HepG2 (cell line): ENCODE measurements at regions not wholly inside any gene's neighbourhood (a gene's known extent, or its start where the extent isn't known, plus 50 kb on each side); places are given as distances from the start of the nearest gene placed in this dataset.

Experiments used
- ATAC-seq: fragments of 200-7000 bp; cut with Tn5 transposase; 3 replicates; pipeline ENCODE4 v1.9.1; 2020; ENCODE audit warnings: mild to moderate bottlenecking, moderate library complexity
- BruUV-seq: library from RNA; stranded (reverse); fragments of 400-500 nt; replicated peaks from 2 replicates; lab custom pipeline; 2021; lab: Mats Ljungman, UMichigan
- CTCF ChIA-PET: fragments of 300-600 bp; formaldehyde crosslinking; extraction: SDS; loops from one replicate; lab custom pipeline; 2021; ENCODE audit warnings: low total read pairs, inconsistent platforms, low intra/inter-chr PET ratio; lab: Yijun Ruan, JAX
- POLR2A ChIA-PET: fragments of 350-600 bp; sonication (Branson Sonifier 250); formaldehyde crosslinking; loops from one replicate; lab custom pipeline; 2020; ENCODE audit warnings: antibody characterized with exemption, inconsistent platforms; lab: Yijun Ruan, JAX
- DNase-seq: peaks from one replicate; pipeline ENCODE4 v3.0.0-alpha.2; 2015; ENCODE audit warnings: low spot score
- FAIRE-seq: peaks from 3 replicates; lab custom pipeline; 2011; peaks lifted over from hg19 to GRCh38; lab: Jason Lieb, UNC
- H2AFZ ChIP-seq: one replicate; pipeline ENCODE4 v1.6.1; 2011; ENCODE audit warnings: low read length, inconsistent platforms
- H3K27ac ChIP-seq: fragments of 300-600 bp; 3 replicates; pipeline ENCODE4 v1.8.0; 2011; ENCODE audit warnings: mixed run types, mild to moderate bottlenecking, mixed read lengths, low read length, inconsistent platforms; ENCODE audit not compliant: insufficient read depth; ENCODE audit errors: extremely low read length
- H3K27me3 ChIP-seq, 2 experiments: fragments of 200-600 bp in 1 of 2; 2 replicates in 1 of 2; 3 replicates in 1 of 2; pipeline versions ENCODE4 v1.6.0 to v1.8.0; 2011; ENCODE audit warnings: low read length in 2 of 2, mild to moderate bottlenecking in 2 of 2, moderate library complexity in 2 of 2, inconsistent platforms in 1 of 2; ENCODE audit not compliant: insufficient read depth in 2 of 2, control insufficient read depth in 1 of 2
- H3K36me3 ChIP-seq, 2 experiments: fragments of 200-600 bp in 1 of 2; replicated peaks in 1 of 2; 2 replicates in 1 of 2; 3 replicates in 1 of 2; pipeline versions ENCODE4 v1.5.1 to v1.8.0; 2011; ENCODE audit warnings: low read length in 2 of 2, inconsistent platforms in 1 of 2; ENCODE audit not compliant: insufficient read depth in 2 of 2, control insufficient read depth in 1 of 2
- H3K4me1 ChIP-seq: 2 replicates; pipeline ENCODE4 v1.5.1; 2012; ENCODE audit warnings: low read length, inconsistent platforms; ENCODE audit not compliant: insufficient read depth
- H3K4me2 ChIP-seq: 2 replicates; pipeline ENCODE4 v1.6.0; 2011; ENCODE audit warnings: low read depth, low read length, inconsistent platforms
- H3K4me3 ChIP-seq, 3 experiments: fragments of 200-600 bp in 1 of 3; sonication (generic), shearing (Covaris generic) in 1 of 3; replicated peaks in 1 of 3; 2 replicates each; pipeline ENCODE4 v1.5.1; 2011 to 2016; ENCODE audit warnings: low read length in 3 of 3, inconsistent platforms in 2 of 3, low read depth in 2 of 3, mild to moderate bottlenecking in 2 of 3, control low read depth in 1 of 3, mixed read lengths in 1 of 3; ENCODE audit not compliant: insufficient read depth in 1 of 3
- H3K79me2 ChIP-seq: one replicate; pipeline ENCODE4 v1.6.1; 2011; ENCODE audit warnings: low read length, inconsistent platforms; ENCODE audit not compliant: insufficient read depth
- H3K9ac ChIP-seq: 2 replicates; pipeline ENCODE4 v1.6.0; 2011; ENCODE audit warnings: mild to moderate bottlenecking, low read depth, low read length, inconsistent platforms; ENCODE audit not compliant: insufficient read depth
- H3K9me3 ChIP-seq: 2 replicates; pipeline ENCODE4 v1.5.1; 2012; ENCODE audit warnings: mild to moderate bottlenecking, low read length
- H4K20me1 ChIP-seq: 2 replicates; pipeline ENCODE4 v1.6.0; 2011; ENCODE audit warnings: inconsistent platforms, mild to moderate bottlenecking, low read length, moderate library complexity; ENCODE audit not compliant: insufficient read depth
- ARID4A ChIP-seq: sonication (generic); formaldehyde crosslinking; IDR thresholded peaks from 2 replicates; pipeline ENCODE4 v1.5.0; 2020; ENCODE audit warnings: mild to moderate bottlenecking, missing genetic modification reagents, borderline replicate concordance
- CEBPG ChIP-seq: IDR thresholded peaks from 2 replicates; pipeline ENCODE4 v1.6.1; 2016
- DMAP1 ChIP-seq: IDR thresholded peaks from 2 replicates; pipeline ENCODE4 v1.6.1; 2016
- KDM5B ChIP-seq: sonication (generic); formaldehyde crosslinking; IDR thresholded peaks from 2 replicates; pipeline ENCODE4 v1.4.0; 2020; ENCODE audit warnings: missing genetic modification reagents, mild to moderate bottlenecking, borderline replicate concordance
- NFE2 ChIP-seq: sonication (generic); formaldehyde crosslinking; IDR thresholded peaks from 2 replicates; pipeline ENCODE4 v1.4.0; 2020; ENCODE audit warnings: missing genetic modification reagents
- NR2F1 ChIP-seq, 2 experiments: fragments of 450-650 bp in 1 of 2; formaldehyde crosslinking in 1 of 2; IDR thresholded peaks; 2 replicates each; pipeline versions ENCODE4 v1.5.0 to v1.6.1; 2016 to 2020; ENCODE audit warnings: mild to moderate bottlenecking in 1 of 2, missing compliant biosample characterization in 1 of 2, missing genetic modification reagents in 1 of 2, moderate library complexity in 1 of 2
- POGZ ChIP-seq: sonication (generic); formaldehyde crosslinking; IDR thresholded peaks from 2 replicates; pipeline ENCODE4 v1.4.0; 2020; ENCODE audit warnings: mild to moderate bottlenecking, missing genetic modification reagents
- SATB2 ChIP-seq: sonication (generic); formaldehyde crosslinking; IDR thresholded peaks from 2 replicates; pipeline ENCODE4 v1.5.0; 2020; ENCODE audit warnings: missing genetic modification reagents
- ZFP36L2 ChIP-seq: sonication (generic); formaldehyde crosslinking; IDR thresholded peaks from 2 replicates; pipeline ENCODE4 v1.4.0; 2020; ENCODE audit warnings: missing genetic modification reagents
- ZNF335 ChIP-seq: sonication (generic); formaldehyde crosslinking; IDR thresholded peaks from 2 replicates; pipeline ENCODE4 v1.4.0; 2020; ENCODE audit warnings: missing genetic modification reagents
- ZNF362 ChIP-seq: sonication (generic); formaldehyde crosslinking; IDR thresholded peaks from 2 replicates; pipeline ENCODE4 v1.4.0; 2020; ENCODE audit warnings: missing genetic modification reagents, mild to moderate bottlenecking, borderline replicate concordance
- ZNF431 ChIP-seq: sonication (generic); formaldehyde crosslinking; IDR thresholded peaks from 2 replicates; pipeline ENCODE4 v1.9.0; 2022; ENCODE audit warnings: missing genetic modification reagents, low read depth, mild to moderate bottlenecking, borderline replicate concordance
- ZNF556 ChIP-seq: sonication (generic); formaldehyde crosslinking; IDR thresholded peaks from 2 replicates; pipeline ENCODE4 v1.4.0; 2020; ENCODE audit warnings: mild to moderate bottlenecking, missing genetic modification reagents, borderline replicate concordance
- ZNF776 ChIP-seq: sonication (generic); formaldehyde crosslinking; IDR thresholded peaks from 2 replicates; pipeline ENCODE4 v1.4.0; 2020; ENCODE audit warnings: mild to moderate bottlenecking, missing genetic modification reagents
- in situ Hi-C: cut with HindIII; loops from 2 replicates; pipeline ENCODE4 v1.10.0; 2017; ENCODE audit warnings: low pct_unique_long_range_greater_than_20kb; ENCODE audit not compliant: extremely low pct_ligation_motif_present
- intact Hi-C: fragments of 100-400 bp; cut with micrococcal nuclease; formaldehyde crosslinking; loops from one replicate; pipeline ENCODE4 v1.10.0; 2022; ENCODE audit not compliant: unreplicated experiment
- TF ChIP-seq, protein P1 (sequence below): sonication (generic); formaldehyde crosslinking; IDR thresholded peaks from 2 replicates; pipeline ENCODE4 v1.4.0; 2020; ENCODE audit warnings: missing genetic modification reagents

DNA sequence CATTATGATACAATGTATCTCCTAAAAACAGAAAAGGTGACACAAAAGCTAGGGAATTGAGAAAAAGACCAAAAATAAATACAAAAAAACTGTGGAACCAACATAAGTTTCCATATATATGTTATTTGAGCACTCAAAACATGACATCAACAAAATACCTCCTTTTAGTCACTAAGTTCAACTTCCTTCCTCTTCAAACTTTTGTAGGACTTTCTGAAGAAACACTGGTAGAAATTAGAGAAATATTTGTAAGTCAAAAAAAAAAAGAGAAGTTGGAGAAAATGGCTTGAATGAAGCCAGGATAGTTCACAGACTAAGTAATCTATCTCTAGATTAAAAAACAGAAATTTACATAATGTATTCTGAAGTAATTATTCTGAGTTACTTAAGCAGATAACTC lies 208.4 kb upstream of the ALCAM start:
- H3K27ac ChIP-seq, result no peak overlapping the region
- no peaks in the 10 kb centered on the region for H4K20me1 ChIP-seq
- no peak overlapping the region for H3K4me2 ChIP-seq
- no peak overlapping the region for H3K9ac ChIP-seq
- intact Hi-C loops (no loop called here), in situ Hi-C loops (no loop called here)
- no peaks in the 10 kb centered on the region for H3K4me1 ChIP-seq
- ChIA-PET CTCF (no interaction called here), POLR2A (no interaction called here)
- no TSS peak for BruUV-seq
- no peaks in the 10 kb centered on the region for H3K36me3 ChIP-seq
- no peak overlapping the region for H2AFZ ChIP-seq
- no peaks in the 10 kb centered on the region for H3K79me2 ChIP-seq
- FAIRE-seq (no peak), DNase-seq (no peak), ATAC-seq (no peak)
- H3K27me3 ChIP-seq, result no peaks in the 10 kb centered on the region; a peak in 1 of 5 replicates
- no peak overlapping the region for H3K4me3 ChIP-seq
- no peak for TF ChIP-seq ZNF776 (CRISPR knock-in tag)
- no peak for TF ChIP-seq DMAP1 (CRISPR knock-in tag)
- no peak for TF ChIP-seq ZNF431 (CRISPR knock-in tag)
- no peak for TF ChIP-seq ZFP36L2
- no peak for TF ChIP-seq ZNF335 (CRISPR knock-in tag)
- no peak for TF ChIP-seq NR2F1 (CRISPR knock-in tag; IDR thresholded peaks at IDR 0.05)
- no peak for TF ChIP-seq NFE2 (CRISPR knock-in tag)
- TF ChIP-seq SATB2 (CRISPR knock-in tag), result no peak
- TF ChIP-seq, protein P1, sequence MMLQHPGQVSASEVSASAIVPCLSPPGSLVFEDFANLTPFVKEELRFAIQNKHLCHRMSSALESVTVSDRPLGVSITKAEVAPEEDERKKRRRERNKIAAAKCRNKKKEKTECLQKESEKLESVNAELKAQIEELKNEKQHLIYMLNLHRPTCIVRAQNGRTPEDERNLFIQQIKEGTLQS (CRISPR knock-in tag), result no peak
- TF ChIP-seq KDM5B, result no peak
- TF ChIP-seq CEBPG (CRISPR knock-in tag), result no peak
- TF ChIP-seq ZNF362, result no peak
- TF ChIP-seq ZNF556 (CRISPR knock-in tag), result no peak
- no peak for TF ChIP-seq ARID4A (CRISPR knock-in tag)
- TF ChIP-seq POGZ, result no peak
- no peaks in the 10 kb centered on the region for H3K9me3 ChIP-seq
